ENCODE measurements at regions not wholly inside any gene's neighbourhood (a gene's known extent, or its start where the extent isn't known, plus 50 kb on each side); places are given as distances from the start of the nearest gene placed in this dataset.
"Not testable (repeated sequence)": the region's sequence is repeated elsewhere in the genome, so short reads cannot be mapped to it uniquely, and the experiment has no call there.

DNA sequence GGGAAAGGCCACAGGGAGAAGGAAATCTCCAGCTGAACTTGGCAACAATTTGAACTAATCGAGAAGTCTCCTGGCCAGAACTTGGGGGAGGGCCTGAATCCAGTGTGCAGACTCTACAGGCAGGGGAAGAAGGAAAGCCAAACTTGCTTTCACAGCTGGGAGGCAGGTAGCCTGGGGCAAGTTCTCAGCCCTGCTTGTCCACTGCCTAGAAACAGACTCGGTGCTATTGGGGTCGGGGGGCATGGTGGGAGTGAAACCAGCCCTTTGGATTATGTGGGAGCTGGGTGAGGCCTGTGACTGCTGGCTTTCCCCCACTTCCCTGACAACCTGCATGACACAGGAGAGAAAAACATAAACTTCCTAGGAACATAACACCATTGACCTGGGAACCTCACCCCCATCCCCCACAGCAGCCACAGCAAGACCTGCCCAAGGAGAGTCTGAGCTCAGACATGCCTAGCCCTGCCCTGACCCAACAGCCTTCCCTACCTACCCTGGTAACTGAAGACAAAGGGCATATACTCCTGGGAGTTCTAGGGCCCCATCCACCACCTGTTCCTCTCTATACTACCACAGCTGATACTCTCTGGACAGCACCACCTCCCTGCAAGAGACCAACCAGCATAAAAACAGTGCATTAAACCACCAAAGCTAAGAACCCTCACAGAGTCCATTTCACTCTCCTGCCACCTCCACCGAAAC is 103.7 kb upstream of the MNS1 start:
- DNase-seq, result no peak

DNA sequence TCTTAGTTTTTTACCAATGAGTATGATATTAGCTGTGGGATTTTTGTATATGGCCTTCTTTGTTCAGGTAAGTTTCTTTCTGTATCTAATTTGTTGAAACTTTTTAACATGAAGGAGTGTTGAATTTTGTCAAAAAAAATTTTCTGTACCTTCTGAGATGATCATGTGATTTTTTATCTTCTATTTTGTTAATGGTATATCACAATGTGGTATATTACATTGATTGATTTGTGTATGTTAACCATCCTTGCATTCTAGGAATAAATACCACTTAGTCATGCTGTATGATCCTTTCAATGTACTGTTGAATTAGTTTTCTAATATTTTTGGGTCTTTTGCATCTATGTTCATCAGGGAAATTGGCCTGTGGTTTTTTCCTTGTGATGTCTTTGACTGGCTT is 92.5 kb upstream of the MNS1 start:
- no peak for DNase-seq

DNA sequence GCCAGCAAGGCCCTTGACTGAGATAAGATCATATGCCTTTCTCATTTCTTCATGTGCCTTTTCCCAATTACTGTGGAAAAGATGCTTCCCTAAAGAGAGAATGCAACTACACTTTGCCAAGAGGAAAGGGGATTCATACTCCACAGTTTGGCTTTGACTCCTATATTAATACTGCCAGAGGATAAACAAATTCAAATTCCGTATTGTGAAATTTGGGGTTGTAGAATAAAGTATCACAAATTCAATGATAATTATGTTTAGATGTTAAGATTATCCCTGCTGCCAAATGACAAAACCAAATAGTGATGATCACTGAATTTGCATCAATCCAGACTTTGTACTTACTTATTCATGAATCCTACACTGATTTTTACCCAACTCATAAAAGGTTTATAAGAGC is 88.5 kb upstream of the MNS1 start:
- no peak for DNase-seq

DNA sequence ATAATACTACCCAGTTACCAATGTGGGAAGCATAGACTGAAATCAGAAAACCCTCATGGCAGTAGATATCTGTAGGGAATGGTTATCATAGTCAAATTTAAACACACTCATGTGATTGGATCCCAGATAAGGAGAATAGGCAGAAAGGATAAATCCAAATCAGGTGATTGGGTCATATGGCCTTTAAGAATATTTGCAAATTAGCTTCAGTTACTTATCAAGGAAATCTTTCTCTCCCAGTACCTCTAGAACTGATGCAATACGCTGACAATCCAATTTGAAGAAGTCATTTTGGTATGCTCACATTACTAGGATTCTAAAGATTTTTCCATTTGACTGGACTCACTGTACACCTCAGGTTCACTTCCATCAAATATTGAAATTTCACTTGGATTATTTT is 87.7 kb upstream of the MNS1 start:
- no peak for DNase-seq

DNA sequence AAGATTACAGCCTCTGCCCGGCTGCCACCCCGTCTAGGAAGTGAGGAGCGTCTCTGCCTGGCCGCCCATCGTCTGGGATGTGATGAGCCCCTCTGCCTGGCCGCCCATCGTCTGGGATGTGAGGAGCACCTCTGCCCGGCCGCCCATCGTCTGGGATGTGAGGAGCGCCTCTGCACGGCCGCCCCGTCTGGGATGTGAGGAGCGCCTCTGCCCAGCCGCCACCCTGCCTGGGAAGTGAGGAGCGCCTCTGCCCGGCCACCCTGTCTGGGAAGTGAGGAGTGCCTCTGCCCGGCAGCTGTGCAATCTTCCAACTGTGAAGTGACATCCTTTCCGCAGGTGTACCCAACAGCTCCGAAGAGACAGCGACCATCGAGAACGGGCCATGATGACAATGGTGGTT is 75.6 kb upstream of the MNS1 start:
- DNase-seq, result not testable (repeated sequence)

DNA sequence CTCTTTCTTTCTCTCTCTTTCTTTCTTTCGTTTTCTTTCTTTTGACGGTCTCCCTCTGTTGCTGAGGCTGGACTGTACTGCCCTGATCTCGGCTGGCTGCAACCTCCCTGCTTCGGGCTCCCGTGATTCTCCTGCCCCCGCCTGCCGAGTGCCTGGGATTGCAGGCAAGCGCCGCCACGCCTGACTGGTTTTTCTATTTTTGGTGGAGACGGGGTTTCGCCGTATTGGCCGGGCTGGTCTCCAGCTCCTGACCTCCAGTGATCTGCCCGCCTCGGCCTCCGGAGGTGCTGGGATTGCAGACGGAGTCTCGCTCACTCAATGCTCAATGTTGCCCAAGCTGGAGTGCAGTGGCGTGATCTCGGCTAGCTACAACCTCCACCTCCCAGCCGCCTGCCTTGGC is 75.2 kb upstream of the MNS1 start:
- not testable (repeated sequence) for DNase-seq

DNA sequence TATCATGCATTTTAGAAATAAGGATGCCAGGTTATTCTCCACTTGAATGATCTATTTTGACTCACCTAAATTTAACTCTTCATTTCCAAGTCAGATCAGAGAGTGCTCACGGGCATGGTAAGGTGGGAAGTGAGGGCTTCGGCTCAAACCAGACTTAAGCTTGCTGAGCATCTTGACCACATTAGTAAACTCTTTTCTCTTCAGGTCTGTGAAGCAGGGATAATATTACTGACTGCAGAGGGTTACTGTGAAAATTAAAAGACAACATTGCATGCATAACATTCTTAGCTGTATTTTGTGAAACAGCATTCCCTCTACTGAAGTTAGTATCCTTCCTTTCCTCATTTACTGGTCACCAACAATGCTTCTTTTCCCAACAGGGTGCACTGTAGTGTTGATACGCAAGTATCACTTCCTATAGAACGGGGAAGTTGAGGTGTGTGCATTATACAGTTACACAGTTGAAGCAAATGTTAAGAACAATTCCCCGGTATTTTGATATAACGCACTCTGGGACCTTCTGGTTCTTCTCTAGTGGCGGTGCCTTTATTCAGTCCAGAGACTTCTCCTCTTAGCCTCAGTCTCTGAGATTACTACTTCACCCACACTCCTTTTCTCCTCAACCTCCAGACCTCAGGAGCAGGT is 74.1 kb upstream of the MNS1 start:
- no peak for DNase-seq

DNA sequence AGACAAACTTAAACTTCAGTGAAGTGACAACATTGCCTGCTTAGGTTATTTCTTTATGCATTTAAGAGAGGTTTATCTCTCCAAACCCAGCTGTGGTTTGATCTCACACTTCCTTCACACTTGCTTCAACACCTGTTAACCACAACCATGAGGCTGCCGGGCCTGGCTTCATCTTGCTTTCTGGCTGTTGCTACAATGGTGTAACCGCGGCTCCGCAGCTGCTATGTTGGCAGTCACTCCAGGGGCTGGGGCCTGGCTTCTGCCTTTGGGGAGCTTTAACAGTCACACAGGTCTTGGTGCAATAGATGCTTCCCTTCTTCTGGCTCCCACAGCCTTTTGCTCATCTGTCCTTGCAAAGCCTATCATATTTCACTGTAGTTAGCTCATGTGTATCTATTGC is 72.9 kb upstream of the MNS1 start:
- peak; percentile 64 for DNase-seq

DNA sequence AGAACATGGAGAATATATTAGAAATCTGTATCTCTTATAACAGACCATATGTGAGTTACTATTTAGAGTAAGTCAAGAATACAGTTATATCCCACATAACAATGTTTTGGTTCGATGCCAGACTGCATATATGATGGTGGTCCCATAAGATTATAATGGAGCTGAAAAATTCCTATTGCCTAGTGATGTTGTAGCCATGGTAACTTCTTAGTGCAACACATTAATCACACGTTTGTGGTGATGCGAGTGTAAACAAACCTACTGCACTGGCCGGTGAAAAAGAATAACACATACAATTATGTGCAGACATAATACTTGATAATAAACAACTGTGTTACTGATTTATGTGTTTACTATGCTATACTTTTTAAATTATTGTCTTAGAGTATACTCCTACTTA is 69.8 kb upstream of the MNS1 start:
- DNase-seq, result no peak

DNA sequence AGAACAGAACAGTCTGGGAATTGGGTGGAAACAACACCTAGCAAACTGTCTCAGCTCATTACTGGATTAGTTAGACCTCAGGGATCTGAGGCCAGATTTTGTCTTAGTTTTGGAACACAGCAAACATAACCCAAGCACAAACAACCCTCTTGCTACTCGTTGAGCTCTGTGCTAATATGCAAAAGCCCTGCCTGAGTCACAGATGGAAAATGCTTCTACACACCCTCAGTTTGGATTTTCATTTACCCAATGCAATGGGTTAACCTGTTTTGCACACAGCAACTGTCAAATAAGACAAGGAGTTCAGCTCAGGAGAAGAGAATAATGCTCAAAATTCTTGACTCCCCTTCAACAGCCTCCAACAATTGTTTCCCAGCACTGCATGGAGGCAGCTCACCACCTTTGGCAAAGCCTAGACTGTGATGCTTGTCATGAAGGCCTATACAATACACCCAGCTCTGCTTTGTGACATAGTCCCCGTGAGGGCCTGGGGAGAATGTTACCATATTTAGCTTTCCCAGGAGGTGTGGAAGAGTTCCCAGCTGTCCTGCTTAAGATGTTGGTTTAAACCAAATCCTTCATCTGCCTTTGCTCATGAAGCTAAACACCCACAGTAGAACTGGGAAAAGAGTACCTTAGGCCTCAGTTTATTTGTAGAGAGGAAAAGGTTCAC is 68.9 kb upstream of the MNS1 start:
- DNase-seq, result no peak

DNA sequence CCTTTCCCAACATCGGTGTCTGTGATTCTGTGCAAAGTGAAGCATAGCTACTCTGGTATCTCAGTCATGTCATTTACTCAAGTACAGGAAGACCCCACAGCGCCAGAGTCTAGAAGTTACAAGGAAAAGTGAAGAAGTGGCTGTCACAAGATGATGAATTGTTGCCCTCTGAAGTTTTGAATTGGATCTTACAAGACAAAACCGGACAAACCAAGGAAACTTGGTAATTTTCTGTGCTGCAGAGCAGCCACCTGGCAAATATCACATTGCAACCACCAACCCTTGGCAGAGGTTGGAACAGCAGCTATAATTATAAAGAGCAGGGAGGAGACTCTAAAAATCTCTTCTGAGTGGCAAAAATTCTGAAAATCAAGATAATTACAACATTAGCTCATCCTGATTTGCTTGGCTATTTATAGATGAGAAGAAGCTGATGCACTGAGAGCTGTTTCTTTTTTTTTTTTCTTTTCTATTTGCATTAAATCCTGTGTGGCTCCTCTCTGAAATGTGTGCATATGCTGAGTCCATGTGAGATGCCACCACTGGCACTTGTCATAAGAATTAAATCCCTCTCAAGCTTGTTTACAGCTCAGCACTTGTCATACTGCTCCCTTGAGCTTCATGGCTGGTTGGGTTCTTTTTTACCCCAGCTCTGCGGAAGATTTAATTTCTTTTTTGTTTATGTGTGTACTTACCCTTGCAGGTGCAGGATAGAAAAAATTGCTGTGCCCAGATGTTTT is 68.0 kb upstream of the MNS1 start:
- no peak for DNase-seq

DNA sequence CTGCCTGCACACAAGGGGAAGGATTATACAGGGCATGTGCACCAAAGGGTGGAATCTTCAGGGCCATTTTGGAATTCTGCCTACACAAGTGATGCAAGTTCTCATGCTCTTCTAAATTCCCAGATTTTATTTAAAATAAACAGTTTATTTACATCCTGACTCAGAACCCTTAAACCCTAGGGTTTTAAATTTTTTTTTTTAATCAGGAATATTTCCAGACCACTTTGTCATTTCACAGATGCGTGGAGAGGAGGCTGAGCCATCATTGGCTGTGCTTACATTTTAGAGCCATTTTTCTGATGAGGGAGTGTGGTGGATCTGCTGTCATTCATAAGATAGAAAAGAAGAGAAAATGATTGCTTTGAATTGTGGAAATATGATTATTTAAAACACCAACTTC is 65.2 kb upstream of the MNS1 start:
- no peak for DNase-seq

DNA sequence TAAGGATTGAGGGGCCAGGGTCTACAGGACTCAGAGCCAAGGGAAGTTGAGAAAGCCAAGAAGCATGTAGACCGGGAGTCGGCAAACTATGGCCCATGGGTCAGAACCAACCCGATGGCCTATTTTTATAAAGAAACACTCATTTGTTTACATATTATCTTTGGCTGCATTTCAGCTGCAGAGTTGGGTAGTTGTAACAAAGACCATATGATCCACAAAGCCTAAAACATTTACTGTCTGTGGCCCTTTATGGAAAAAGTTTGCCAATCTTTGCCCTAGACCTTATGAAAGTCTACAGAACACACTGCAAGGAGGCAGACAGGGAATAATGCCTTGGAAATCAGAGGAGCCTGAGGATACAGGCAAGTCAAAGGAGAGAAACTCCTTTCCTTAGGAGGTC is 63.2 kb upstream of the MNS1 start:
- DNase-seq, result no peak

DNA sequence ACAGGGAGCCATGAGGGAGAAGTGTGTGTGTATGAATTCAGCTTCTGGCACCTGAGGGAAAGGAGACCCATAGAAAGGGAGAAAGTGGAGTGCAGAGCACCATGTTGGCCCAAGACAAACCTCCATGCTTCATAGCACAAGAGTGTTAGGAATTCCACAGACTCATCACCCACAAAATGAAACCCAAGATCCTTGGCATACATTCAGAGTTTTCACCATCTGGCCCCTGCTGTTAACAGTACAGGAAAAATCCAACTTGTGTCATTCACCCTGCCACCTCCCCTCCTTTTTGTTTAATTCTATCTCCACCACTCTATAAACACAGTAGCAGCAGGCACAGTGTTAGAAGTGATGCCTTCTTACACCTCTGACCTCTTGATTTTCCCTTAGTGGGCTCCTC is 60.0 kb upstream of the MNS1 start:
- DNase-seq, result no peak

DNA sequence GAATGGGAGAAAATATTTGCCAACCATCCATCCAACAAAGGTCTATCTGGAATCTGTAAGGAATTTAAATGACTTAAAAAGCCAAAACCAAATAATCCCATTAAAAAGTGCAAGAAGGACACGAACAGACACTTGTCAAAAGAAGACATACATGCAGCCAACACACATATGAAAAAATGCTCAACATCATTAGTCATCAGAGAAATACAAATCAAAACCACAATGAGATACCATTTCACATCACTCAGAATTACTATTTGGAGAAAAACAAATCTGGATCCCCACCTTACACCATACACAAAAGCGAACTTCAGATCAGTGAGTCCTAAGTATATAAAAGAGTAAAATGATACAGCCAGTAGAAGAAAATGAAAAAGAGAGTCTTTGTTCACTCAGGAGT is 58.6 kb upstream of the MNS1 start:
- DNase-seq, result no peak

DNA sequence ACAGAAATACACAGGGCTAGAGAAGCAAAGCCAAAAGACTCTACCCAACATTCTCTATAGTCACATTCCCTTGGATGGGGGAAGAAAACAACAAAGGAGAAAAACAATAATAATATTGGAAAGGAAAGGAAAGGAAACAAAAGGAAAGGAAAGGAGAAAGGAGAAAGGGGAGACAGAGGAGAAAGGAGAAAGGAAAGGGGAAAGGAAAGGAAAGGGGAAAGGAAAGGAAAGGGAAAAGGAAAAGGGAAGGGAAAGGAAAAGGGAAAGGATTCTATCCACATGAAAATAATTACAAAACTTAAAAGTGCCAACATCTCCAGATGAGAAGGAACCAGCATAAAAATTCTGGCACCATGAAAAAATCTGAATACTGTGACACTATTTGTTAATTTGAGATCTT is 54.1 kb upstream of the MNS1 start:
- DNase-seq, result no peak
